Endothelial cell of umbilical vein (primary cell): ENCODE measurements at regions not wholly inside any gene's neighbourhood (a gene's known extent, or its start where the extent isn't known, plus 50 kb on each side); places are given as distances from the start of the nearest gene placed in this dataset.

Experiments used
- BruUV-seq: library from RNA; stranded (reverse); fragments of 400-500 nt; replicated peaks from 2 replicates; lab custom pipeline; 2021; lab: Mats Ljungman, UMichigan
- CTCF ChIA-PET: fragments of 300-600, 350-600 bp; sonication (Branson Sonifier 250); formaldehyde crosslinking; loops from one replicate; lab custom pipeline; 2021; ENCODE audit warnings: antibody characterized with exemption, inconsistent platforms; lab: Charles Lee
- POLR2A ChIA-PET: fragments of 300-600, 350-600 bp; sonication (Branson Sonifier 250); formaldehyde crosslinking; loops from one replicate; lab custom pipeline; 2021; ENCODE audit warnings: antibody characterized with exemption, inconsistent platforms; lab: Charles Lee
- DNase-seq: peaks from one replicate; pipeline ENCODE4 v3.0.0-alpha.2; 2011; ENCODE audit warnings: low read depth, low spot score
- FAIRE-seq: peaks from 2 replicates; lab custom pipeline; 2011; peaks lifted over from hg19 to GRCh38; lab: Jason Lieb, UNC
- H2AFZ ChIP-seq: 2 replicates; pipeline ENCODE4 v1.6.0; 2012; ENCODE audit warnings: low read depth, low read length, control low read depth, inconsistent platforms
- H3K27ac ChIP-seq: 2 replicates; pipeline ENCODE4 v1.5.1; 2011; ENCODE audit warnings: low read depth, mild to moderate bottlenecking, control low read depth, low read length, moderate library complexity; ENCODE audit not compliant: insufficient read depth
- H3K27me3 ChIP-seq, 2 experiments: 2 replicates each; pipeline versions ENCODE4 v1.6.0 to v1.6.1; 2011; ENCODE audit warnings: low read length in 2 of 2, mixed read lengths in 1 of 2; ENCODE audit not compliant: control insufficient read depth in 2 of 2, insufficient read depth in 2 of 2
- H3K36me3 ChIP-seq, 2 experiments: 2 replicates in 1 of 2; 3 replicates in 1 of 2; pipeline ENCODE4 v1.5.1; 2011; ENCODE audit warnings: low read length in 2 of 2, mild to moderate bottlenecking in 1 of 2, moderate library complexity in 1 of 2; ENCODE audit not compliant: control insufficient read depth in 2 of 2, insufficient read depth in 2 of 2; ENCODE audit errors: extremely low read depth in 1 of 2
- H3K4me1 ChIP-seq: 3 replicates; pipeline ENCODE4 v1.5.1; 2011; ENCODE audit warnings: mild to moderate bottlenecking, low read length; ENCODE audit not compliant: control insufficient read depth, insufficient read depth; ENCODE audit errors: extremely low read depth
- H3K4me2 ChIP-seq: 2 replicates; pipeline ENCODE4 v1.6.1; 2011; ENCODE audit warnings: low read length, control low read depth, mixed read lengths; ENCODE audit not compliant: insufficient read depth
- H3K4me3 ChIP-seq, 3 experiments: fragments of 200-600 bp in 1 of 3; sonication (generic), shearing (Covaris generic) in 1 of 3; replicated peaks in 1 of 3; 2 replicates each; pipeline ENCODE4 v1.5.1; 2011 to 2016; ENCODE audit warnings: control low read depth in 3 of 3, low read length in 3 of 3, mild to moderate bottlenecking in 2 of 3, inconsistent platforms in 1 of 3, low read depth in 1 of 3, moderate library complexity in 1 of 3; ENCODE audit not compliant: insufficient read depth in 1 of 3
- H3K79me2 ChIP-seq: 2 replicates; pipeline ENCODE4 v1.6.0; 2012; ENCODE audit warnings: low read length, inconsistent platforms; ENCODE audit not compliant: control insufficient read depth, insufficient read depth
- H3K9ac ChIP-seq: replicated peaks from 2 replicates; pipeline ENCODE3; 2011; ENCODE audit warnings: low read length, control low read depth; ENCODE audit not compliant: insufficient read depth; ENCODE audit errors: extremely low read depth
- H3K9me1 ChIP-seq: replicated peaks from 3 replicates; pipeline ENCODE4 v1.6.0; 2011; ENCODE audit warnings: mild to moderate bottlenecking, low read length; ENCODE audit not compliant: control insufficient read depth, insufficient read depth; ENCODE audit errors: extremely low read depth
- H3K9me3 ChIP-seq: replicated peaks from 2 replicates; pipeline ENCODE4 v1.5.1; 2012; ENCODE audit warnings: low read length, inconsistent platforms; ENCODE audit not compliant: control insufficient read depth, insufficient read depth
- H4K20me1 ChIP-seq: replicated peaks from 2 replicates; pipeline ENCODE3; 2011; ENCODE audit warnings: mild to moderate bottlenecking, low read length; ENCODE audit not compliant: control insufficient read depth, insufficient read depth; ENCODE audit errors: extremely low read depth
- CTCF ChIP-seq, 2 donors: IDR thresholded peaks; 1 replicate in 1 of 2; 2 replicates in 1 of 2; pipeline ENCODE4 v1.5.1; 2011; ENCODE audit warnings: low read length in 2 of 2, mild to moderate bottlenecking in 2 of 2, moderate library complexity in 2 of 2, control low read depth in 1 of 2, inconsistent platforms in 1 of 2, low read depth in 1 of 2; ENCODE audit not compliant: insufficient read depth in 1 of 2; ENCODE audit errors: extremely low read depth in 1 of 2
- EZH2 ChIP-seq: IDR thresholded peaks from 2 replicates; pipeline ENCODE4 v1.6.1; 2012; ENCODE audit warnings: borderline replicate concordance, low read depth, mild to moderate bottlenecking, moderate library complexity, low read length, inconsistent platforms; ENCODE audit not compliant: severe bottlenecking
- FOS ChIP-seq: IDR thresholded peaks from 2 replicates; pipeline ENCODE4 v1.6.1; 2011; ENCODE audit warnings: mild to moderate bottlenecking, low read length, moderate library complexity, borderline replicate concordance; ENCODE audit not compliant: insufficient read depth
- GATA2 ChIP-seq: IDR thresholded peaks from 2 replicates; pipeline ENCODE4 v1.7.0; 2011; ENCODE audit warnings: low read depth, mild to moderate bottlenecking, moderate library complexity, mixed read lengths, low read length; ENCODE audit not compliant: insufficient read length, insufficient read depth
- JUN ChIP-seq: IDR thresholded peaks from 2 replicates; pipeline ENCODE4 v1.6.1; 2011; ENCODE audit warnings: borderline replicate concordance, low read depth; ENCODE audit not compliant: insufficient read length, insufficient read depth
- MAX ChIP-seq: IDR thresholded peaks from 2 replicates; pipeline ENCODE4 v1.6.1; 2011; ENCODE audit not compliant: insufficient read depth, insufficient read length
- MYC ChIP-seq: IDR thresholded peaks from one replicate; pipeline ENCODE4 v1.6.1; 2011; ENCODE audit warnings: mild to moderate bottlenecking, low read depth, low read length
- POLR2A ChIP-seq: IDR thresholded peaks from 2 replicates; pipeline ENCODE4 v1.6.1; 2012; ENCODE audit warnings: low read depth, mild to moderate bottlenecking, control low read depth, low read length
- POLR2AphosphoS5 ChIP-seq: IDR thresholded peaks from 2 replicates; pipeline ENCODE4 v1.6.1; 2012; ENCODE audit warnings: low read depth, mild to moderate bottlenecking, control low read depth, low read length, moderate library complexity; ENCODE audit not compliant: insufficient read depth
- dilution Hi-C: fragments of 300-500 bp; cut with MboI; formaldehyde crosslinking; loops from one replicate; pipeline ENCODE4 v1.15.0; 2019; ENCODE audit warnings: low sequenced_read_pairs; ENCODE audit not compliant: extremely low pct_ligation_motif_present
- intact Hi-C: fragments of 100-400 bp; cut with micrococcal nuclease; formaldehyde crosslinking; loops from one replicate; pipeline ENCODE4 v1.10.0; 2022

GRCh38 chr2:234643407-234643806 lies 146.5 kb upstream of the ARL4C start:
- DNase-seq (no peak), FAIRE-seq (no peak)
- Histone ChIP-seq H3K4me2 (no peak overlapping the region), H3K4me1 (no peaks in the 10 kb centered on the region), H2AFZ (no peak overlapping the region), H3K36me3 (no peaks in the 10 kb centered on the region), H3K9me3 (no peaks in the 10 kb centered on the region), H3K79me2 (no peaks in the 10 kb centered on the region), H3K27ac (no peak overlapping the region), H3K27me3 (peaks cover 4% of the 10 kb centered on the region in 2 experiments), H3K4me3 (no peak overlapping the region), H3K9ac (no peak overlapping the region), H3K9me1 (no peaks in the 10 kb centered on the region), H4K20me1 (no peaks in the 10 kb centered on the region)
- TF ChIP-seq MAX: no peak
- no peak for TF ChIP-seq GATA2
- TF ChIP-seq EZH2: no peak
- TF ChIP-seq CTCF (IDR thresholded peaks at IDR 0.05; ENCODE audit: extremely low read depth in 1 of 2, insufficient read depth in 1 of 2, low read depth in 1 of 2, low read length in 2 of 2): no peak
- no peak for TF ChIP-seq POLR2A
- TF ChIP-seq POLR2AphosphoS5: no peak
- dilution Hi-C loops: no loop called here
- no TSS peak for BruUV-seq
- POLR2A ChIA-PET: no interaction called here
- CTCF ChIA-PET: interaction anchor here (0.9 to 1.7 kb wide), 4 partner anchors 11 to 444 kb away, joined by 3 to 4 read pairs (median 4); no protein-coding TSS in a partner anchor
- intact Hi-C loops: no loop called here

- FAIRE-seq: no peak
- H3K4me2 ChIP-seq: no peak overlapping the region
- H3K4me3 ChIP-seq: no peak overlapping the region
- no peaks in the 10 kb centered on the region for H3K79me2 ChIP-seq
- no peaks in the 10 kb centered on the region for H3K36me3 ChIP-seq
- TF ChIP-seq JUN (no peak), EZH2 (no peak), CTCF (IDR thresholded peaks at IDR 0.05; ENCODE audit: extremely low read depth in 1 of 2, insufficient read depth in 1 of 2, low read depth in 1 of 2, low read length in 2 of 2) (no peak), POLR2AphosphoS5 (no peak), FOS (no peak), MAX (no peak), POLR2A (no peak), GATA2 (no peak), MYC (no peak)
- H3K9me3 ChIP-seq: no peaks in the 10 kb centered on the region
- ChIA-PET CTCF (no interaction called here), POLR2A (no interaction called here)
- dilution Hi-C loops: no loop called here
- intact Hi-C loops: no loop called here
- no peak for DNase-seq
- H3K4me1 ChIP-seq: no peaks in the 10 kb centered on the region
- H4K20me1 ChIP-seq: no peaks in the 10 kb centered on the region
- H3K9me1 ChIP-seq: no peaks in the 10 kb centered on the region
- no peak overlapping the region for H3K9ac ChIP-seq
- H2AFZ ChIP-seq: no peak overlapping the region
- no TSS peak for BruUV-seq
- H3K27me3 ChIP-seq: peaks cover 4 to 5% of the 10 kb centered on the region in 2 experiments
- H3K27ac ChIP-seq: no peak overlapping the region
Measured at GRCh38 chr2:234641086-234641485, 144.2 kb upstream of the ARL4C start.
